Rectal smooth muscle tissue (tissue), 1 donor: ENCODE measurements at regions not wholly inside any gene's neighbourhood (a gene's known extent, or its start where the extent isn't known, plus 50 kb on each side); places are given as distances from the start of the nearest gene placed in this dataset.
"Not testable (repeated sequence)": the region's sequence is repeated elsewhere in the genome, so short reads cannot be mapped to it uniquely, and the experiment has no call there.

Experiments used
- H3K27ac ChIP-seq: one replicate; pipeline ENCODE4 v1.7.0; 2013; ENCODE audit warnings: low read depth, low read length, inconsistent platforms
- H3K27me3 ChIP-seq: one replicate; pipeline ENCODE4 v1.7.0; 2013; ENCODE audit warnings: low read length; ENCODE audit not compliant: control insufficient read depth, insufficient read depth
- H3K36me3 ChIP-seq: one replicate; pipeline ENCODE4 v1.7.0; 2013; ENCODE audit warnings: low read length; ENCODE audit not compliant: control insufficient read depth, insufficient read depth
- H3K4me1 ChIP-seq: one replicate; pipeline ENCODE4 v1.7.0; 2013; ENCODE audit warnings: low read length; ENCODE audit not compliant: control insufficient read depth, insufficient read depth
- H3K4me3 ChIP-seq: one replicate; pipeline ENCODE4 v1.7.0; 2013; ENCODE audit warnings: low read length
- H3K9ac ChIP-seq: one replicate; pipeline ENCODE4 v1.7.0; 2013; ENCODE audit warnings: low read length

DNA sequence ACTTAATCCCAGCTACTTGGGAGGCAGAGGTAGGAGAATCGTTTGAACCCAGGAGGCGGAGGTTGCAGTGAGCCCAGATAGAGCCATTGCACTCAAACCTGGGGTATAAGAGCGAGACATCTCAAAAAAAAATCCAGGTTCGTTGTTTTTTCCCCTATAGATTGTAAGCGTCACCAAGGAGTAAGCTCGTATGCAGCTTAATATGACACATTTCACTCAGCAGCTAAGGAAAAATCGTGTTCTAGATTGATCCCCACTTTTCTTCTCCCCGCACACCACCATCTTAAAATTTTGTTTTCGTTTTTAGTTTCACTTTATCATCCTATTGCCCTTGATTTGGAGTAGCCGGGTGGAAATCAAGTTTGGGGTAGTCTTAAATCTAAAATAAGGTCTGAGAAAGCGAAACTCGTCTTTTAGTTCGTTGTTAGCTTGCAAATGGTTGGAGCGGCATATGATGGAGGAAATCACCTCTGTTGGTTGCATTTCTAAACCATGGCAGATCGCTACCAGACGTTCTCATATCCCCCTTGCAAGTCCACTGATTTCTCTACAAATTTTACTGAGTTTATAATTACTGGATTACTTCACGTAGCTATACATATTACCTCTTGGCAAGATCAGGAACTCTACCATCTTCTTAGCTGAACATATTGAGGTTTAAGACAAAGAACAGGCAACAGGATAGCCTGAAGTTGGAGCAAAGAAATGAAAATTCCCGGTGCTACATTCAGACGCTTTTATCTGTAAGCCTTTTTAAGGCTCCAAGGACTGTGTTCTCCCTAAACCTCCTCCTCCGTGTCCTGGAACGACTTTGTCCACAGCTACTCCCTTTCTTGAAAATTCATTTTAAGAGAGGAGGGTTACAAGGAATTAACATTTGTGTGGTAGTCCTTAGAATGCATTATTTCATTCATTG is 91.1 kb upstream of the BTN3A2 start:
- Histone ChIP-seq H3K27me3 (peaks cover 6% of the 10 kb centered on the region), H3K4me3 (peak overlapping the region; percentile 77), H3K27ac (peak overlapping the region; percentile 90), H3K36me3 (no peaks in the 10 kb centered on the region), H3K9ac (no peak overlapping the region), H3K4me1 (no peaks in the 10 kb centered on the region)

DNA sequence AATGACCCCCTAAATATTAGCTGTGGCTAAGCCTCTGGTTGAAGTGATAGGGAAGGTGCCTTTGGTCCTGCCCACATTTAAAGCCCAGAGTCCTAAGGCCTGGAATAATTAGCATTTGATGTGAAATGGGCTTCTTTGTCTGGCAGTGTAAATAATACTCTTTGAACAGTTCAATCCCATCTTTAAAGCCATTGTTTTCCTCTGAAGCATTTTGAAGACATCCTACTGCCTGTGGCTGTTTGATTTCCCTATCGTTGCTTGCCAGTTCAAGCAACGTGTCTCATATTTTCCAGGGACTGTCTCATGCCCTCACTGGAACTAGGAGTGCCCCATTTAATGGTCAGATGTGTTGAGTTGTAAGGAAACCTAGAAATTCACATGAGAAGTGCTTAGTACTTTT is 89.3 kb upstream of the BTN3A2 start:
- H3K4me1 ChIP-seq = no peaks in the 10 kb centered on the region
- H3K36me3 ChIP-seq = no peaks in the 10 kb centered on the region
- peaks cover 6% of the 10 kb centered on the region for H3K27me3 ChIP-seq
- no peak overlapping the region for H3K4me3 ChIP-seq
- no peak overlapping the region for H3K9ac ChIP-seq
- no peak overlapping the region for H3K27ac ChIP-seq

DNA sequence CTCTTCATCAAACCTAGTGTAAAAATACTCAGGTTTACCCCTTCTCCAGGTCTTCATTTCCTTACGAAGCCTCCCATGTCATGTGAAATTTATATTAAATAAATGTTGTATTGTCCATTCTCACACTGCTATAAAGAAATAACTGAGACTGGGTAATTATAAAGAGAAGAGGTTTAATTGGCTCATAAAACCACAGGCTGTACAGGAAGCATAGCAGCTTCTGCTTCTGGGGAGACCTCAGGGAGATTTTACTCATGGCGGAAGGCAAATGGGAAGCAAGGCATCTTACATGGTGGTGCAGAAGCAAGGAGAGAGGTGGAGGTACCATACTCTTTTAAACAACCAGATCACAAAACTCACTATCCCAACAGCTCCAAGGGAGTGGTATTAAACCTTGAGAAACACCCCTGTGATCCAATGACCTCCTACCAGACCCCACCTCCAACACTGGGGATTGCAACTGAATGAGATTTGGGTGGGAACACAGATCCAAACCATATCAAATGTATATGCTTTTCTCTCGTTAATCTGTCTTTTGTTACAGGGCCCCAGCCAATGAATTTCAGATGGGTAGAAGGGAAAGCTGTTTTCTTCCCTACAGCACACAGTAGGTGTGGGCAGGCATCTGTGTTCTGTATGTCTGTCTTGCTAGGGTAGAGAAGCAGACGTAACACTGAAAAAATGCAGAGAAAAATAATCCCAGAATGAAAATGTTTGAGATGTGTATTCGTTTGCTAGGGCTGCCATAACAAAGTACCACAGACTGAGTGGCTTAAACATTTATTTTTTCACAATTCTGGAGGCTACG is 88.0 kb upstream of the BTN3A2 start:
- Histone ChIP-seq H3K9ac (no peak overlapping the region), H3K27ac (no peak overlapping the region), H3K4me1 (no peaks in the 10 kb centered on the region), H3K27me3 (peaks cover 6% of the 10 kb centered on the region), H3K4me3 (no peak overlapping the region), H3K36me3 (no peaks in the 10 kb centered on the region)

DNA sequence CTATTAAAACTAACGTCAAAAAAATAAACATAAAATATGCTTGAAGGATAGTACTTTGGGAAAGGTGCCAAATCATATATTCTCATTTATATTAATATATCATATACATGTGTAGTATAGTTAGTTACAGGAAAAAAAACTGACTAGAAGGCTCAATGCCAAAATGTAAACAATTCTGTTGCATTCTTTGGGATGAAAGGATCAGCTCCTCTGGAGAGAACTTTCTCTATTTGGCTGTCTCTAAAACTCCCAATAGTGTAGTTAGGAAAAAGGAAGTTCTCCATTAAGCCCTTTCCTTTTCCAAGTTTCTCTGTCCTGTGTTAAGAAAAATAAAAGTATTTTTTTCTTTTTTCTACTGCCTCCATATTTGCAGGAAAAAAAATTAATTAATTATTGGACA is 86.5 kb upstream of the BTN3A2 start:
- Histone ChIP-seq H3K27me3 (no peaks in the 10 kb centered on the region), H3K4me1 (no peaks in the 10 kb centered on the region), H3K9ac (no peak overlapping the region), H3K36me3 (no peaks in the 10 kb centered on the region), H3K27ac (no peak overlapping the region), H3K4me3 (no peak overlapping the region)

DNA sequence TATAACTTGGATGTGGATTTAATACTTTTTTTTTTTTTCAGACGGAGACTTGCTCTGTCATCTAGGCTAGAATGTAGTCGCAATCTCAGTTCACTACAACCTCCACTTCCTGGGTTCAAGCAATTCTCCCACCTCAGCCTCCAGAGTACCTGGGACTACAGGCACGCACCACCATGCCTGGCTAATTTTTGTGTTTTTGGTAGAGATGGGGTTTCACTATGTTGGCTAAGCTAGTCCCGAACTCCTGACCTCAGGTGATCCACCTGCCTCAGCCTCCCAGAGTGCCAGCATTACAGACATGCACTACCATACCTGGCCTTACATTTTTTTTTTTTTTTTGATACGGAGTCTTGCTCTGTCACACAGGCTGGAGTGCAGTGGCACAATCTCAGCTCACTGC is 85.6 kb upstream of the BTN3A2 start:
- H3K36me3 ChIP-seq, H3K4me1 ChIP-seq, H3K9ac ChIP-seq, H3K27ac ChIP-seq, H3K27me3 ChIP-seq, H3K4me3 ChIP-seq: not testable (repeated sequence)

DNA sequence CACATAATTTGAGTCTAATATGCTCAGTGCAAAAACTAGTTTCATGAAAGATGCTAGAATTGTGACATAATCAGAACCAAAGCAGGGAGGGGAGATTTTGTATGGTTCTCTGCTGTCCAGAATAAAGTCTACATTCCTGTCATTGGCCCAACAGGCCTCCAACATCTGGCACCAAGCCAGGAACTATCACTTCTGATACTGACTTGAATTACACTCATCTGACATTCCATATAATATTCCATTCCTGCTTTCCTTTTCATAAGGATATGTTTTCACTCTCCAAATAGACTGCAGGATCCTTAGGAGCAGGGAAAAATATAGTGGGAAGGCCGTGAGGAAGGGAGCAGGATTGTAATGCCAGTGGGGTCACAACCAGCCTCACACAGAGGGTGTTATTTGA is 84.6 kb upstream of the BTN3A2 start:
- Histone ChIP-seq H3K27me3 (no peaks in the 10 kb centered on the region), H3K36me3 (no peaks in the 10 kb centered on the region), H3K4me3 (no peak overlapping the region), H3K9ac (no peak overlapping the region), H3K27ac (no peak overlapping the region), H3K4me1 (peaks cover 3% of the 10 kb centered on the region)

DNA sequence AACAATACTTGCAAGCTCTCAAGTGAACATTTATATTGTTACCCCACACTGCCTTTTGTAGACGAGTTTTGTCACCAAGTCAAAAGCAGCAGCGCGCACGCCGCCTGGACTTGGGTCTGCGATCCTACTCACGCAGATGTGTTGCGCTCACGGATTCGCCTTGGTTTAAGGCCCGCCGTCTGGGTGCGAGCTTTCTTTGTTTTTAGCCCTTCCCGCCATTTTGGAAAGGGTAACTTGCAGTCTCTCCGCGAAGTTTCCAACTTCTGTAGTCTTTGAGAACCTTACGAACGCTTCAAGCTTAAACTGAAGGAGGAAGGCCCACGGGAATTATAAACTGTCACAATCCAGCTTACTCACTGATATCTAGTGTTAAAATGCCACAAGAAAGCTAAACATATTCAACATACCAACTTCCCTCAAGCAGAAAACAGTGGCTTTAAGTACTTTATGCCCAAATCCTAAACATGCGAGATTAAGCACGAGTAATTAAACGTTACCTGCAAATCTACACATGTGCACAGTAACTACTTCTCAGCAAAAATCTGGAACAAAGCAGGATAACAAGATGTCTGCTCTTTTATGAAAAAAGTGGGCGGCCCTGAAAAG is 80.4 kb upstream of the BTN3A2 start:
- no peaks in the 10 kb centered on the region for H3K36me3 ChIP-seq
- H3K4me3 ChIP-seq = peak overlapping the region; percentile 83
- H3K27me3 ChIP-seq = no peaks in the 10 kb centered on the region
- peaks cover 3% of the 10 kb centered on the region for H3K4me1 ChIP-seq
- H3K9ac ChIP-seq = peak overlapping the region; percentile 82
- peak overlapping the region; percentile 99 for H3K27ac ChIP-seq

DNA sequence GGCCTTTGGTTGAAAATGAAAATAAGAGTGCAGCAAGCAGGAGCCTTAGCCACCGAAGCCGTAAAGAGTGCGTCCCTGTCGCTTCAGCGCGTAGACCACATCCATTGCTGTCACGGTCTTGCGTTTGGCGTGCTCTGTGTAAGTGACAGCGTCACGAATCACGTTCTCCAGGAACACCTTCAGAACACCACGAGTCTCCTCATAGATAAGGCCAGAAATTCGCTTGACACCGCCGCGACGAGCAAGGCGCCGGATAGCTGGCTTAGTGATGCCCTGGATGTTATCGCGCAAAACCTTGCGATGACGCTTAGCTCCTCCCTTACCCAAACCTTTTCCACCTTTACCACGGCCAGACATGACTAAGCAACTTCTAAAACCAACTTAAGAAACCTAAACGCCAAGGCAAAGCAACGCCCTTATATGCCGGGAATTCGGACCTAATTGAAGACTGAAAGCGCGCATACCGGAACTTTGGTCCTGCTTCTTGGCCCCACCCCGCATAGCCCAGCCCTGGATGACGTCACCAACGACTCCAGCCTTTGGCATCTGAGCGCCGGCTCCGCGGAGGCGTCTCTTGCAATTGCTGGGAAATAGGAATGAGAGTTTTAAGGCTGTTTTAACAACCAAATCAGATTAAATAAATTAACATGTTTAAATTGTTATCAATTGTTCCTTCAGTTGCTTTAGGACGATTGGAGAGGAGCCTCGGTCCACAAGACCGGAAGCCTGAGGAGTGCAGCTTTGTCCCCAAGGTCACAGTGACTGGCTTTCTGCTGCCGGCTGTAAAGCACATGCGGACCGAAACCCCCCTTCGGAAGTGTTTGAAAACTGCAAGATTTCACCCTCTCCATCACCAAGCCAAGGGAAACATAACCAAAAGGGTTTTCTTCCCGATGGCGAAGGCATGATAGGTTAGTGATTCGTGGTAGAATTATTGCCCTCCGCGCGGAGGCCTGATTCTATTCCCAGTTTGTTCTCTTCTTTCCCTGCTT is 79.6 kb upstream of the BTN3A2 start:
- H3K27ac ChIP-seq = peak overlapping the region; percentile 99
- no peaks in the 10 kb centered on the region for H3K27me3 ChIP-seq

DNA sequence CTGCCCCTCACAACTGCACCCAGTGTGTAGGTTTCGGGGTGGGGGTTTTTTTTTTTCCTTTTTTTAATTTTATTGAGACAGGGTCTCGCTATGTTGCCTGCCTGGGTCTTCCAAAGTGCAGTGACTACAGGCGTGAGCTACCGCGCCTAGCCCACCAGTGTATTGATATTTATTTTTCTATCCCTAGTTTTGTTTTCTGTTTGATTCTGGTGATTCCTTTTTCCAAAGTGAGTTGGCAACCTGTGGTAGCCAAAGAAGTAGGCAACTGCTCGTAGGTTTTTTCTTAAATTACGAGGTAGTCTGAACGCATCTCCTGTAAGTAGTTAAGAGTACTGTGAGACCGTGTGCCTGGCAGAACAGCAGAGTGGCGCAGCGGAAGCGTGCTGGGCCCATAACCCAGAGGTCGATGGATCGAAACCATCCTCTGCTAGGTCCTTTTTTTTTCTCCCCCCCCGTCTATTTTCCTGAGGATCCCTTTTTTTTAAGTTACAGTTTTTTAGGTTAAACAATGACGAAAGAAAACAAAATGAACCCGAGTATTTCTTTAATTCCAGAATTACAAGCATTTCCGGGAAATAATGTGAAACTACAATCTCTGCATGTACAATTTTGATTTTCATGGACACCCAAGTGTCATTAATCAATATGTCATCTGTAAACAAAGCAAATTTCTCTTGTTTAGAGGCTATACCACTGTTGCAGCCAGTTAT is 78.7 kb upstream of the BTN3A2 start:
- Histone ChIP-seq H3K9ac (peak overlapping the region; percentile 82), H3K36me3 (no peaks in the 10 kb centered on the region), H3K27me3 (no peaks in the 10 kb centered on the region), H3K4me3 (peak overlapping the region; percentile 83), H3K27ac (peak overlapping the region; percentile 99), H3K4me1 (peaks cover 3% of the 10 kb centered on the region)

More for the DNA sequence above, 79.6 kb upstream of the BTN3A2 start:
- H3K4me1 ChIP-seq = peaks cover 3% of the 10 kb centered on the region
- H3K36me3 ChIP-seq = no peaks in the 10 kb centered on the region
- peak overlapping the region; percentile 82 for H3K9ac ChIP-seq
- peak overlapping the region; percentile 83 for H3K4me3 ChIP-seq

DNA sequence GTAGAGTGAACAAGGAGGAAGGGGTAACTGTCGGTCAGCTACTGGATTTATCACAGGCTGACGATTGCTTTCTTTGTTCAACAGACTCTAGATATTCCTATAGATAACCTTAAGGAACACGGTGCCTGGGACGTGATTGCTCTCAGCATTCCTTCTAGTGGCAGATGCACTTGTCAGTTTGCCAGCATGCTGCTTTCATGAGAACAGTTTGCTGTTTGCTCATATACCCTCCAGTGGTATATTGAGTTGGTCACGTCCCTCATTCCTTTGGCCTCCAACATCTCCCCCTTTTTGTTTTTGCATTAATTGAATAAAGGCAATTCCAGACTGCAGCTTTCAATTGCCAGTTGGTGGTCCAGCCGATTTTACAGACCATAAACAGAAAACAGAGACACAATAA is 76.8 kb upstream of the BTN3A2 start:
- no peaks in the 10 kb centered on the region for H3K36me3 ChIP-seq
- no peak overlapping the region for H3K27ac ChIP-seq

DNA sequence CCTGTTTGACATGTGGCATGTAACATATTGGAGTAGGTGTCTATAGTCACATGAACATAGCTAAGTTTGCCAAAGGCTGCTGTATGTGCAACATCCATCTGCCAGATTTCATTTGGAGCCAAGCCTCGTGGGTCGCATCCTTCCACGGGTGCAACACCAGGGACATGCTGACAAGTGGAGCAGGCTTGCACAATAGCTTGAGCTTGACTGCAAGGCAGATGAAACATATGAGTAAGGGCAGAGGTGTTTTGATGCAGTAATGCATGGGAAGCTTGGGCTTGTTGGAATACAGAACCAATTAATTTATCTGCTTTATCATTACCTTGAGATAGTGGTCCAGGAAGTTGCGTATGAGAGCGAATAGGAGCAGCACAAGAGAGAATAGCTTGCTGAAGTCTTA is 74.1 kb upstream of the BTN3A2 start:
- Histone ChIP-seq H3K4me1 (no peaks in the 10 kb centered on the region), H3K27ac (no peak overlapping the region), H3K27me3 (no peaks in the 10 kb centered on the region), H3K36me3 (no peaks in the 10 kb centered on the region), H3K9ac (no peak overlapping the region), H3K4me3 (no peak overlapping the region)

More for the DNA sequence above, 76.8 kb upstream of the BTN3A2 start:
- no peak overlapping the region for H3K9ac ChIP-seq
- H3K4me1 ChIP-seq = peaks cover 3% of the 10 kb centered on the region
- no peaks in the 10 kb centered on the region for H3K27me3 ChIP-seq
- no peak overlapping the region for H3K4me3 ChIP-seq
